Left ventricle myocardium superior (tissue), 1 donor: ENCODE measurements at regions not wholly inside any gene's neighbourhood (a gene's known extent, or its start where the extent isn't known, plus 50 kb on each side); places are given as distances from the start of the nearest gene placed in this dataset.

Experiments
- ATAC-seq: fragments of 200-7000 bp; cut with Tn5 transposase; one replicate; pipeline ENCODE4 v1.9.1; 2020; ENCODE audit warnings: mild to moderate bottlenecking, moderate library complexity
- DNase-seq: peaks from one replicate; pipeline ENCODE4 v3.0.0-alpha.2; 2020
- intact Hi-C: fragments of 100-400 bp; cut with micrococcal nuclease; formaldehyde crosslinking; loops from one replicate; pipeline ENCODE4 v1.11.0; 2022
- donor health status: DM: no; HTN: yes; CAD: no; lungs with severe emphysema.

DNA sequence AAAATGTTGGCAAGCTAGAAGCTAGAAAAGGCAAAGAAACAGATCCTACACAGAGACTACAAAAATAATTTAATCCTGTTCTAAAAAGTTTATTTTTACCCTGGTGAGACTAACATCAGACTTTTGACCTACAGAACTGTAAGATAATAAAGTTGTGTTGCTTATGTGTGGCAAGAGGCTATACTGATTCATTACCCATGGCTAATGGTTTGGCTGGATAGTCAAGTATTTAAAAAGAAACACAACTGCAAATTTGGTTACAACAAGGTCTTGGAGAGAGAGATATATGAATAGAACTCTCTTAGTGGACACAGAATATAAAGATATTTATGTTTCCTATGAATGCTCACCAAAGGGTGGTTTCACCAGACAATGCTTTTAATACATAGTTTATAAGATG is 364.2 kb upstream of the PLSCR5 start:
- intact Hi-C loops = no loop called here
- ATAC-seq = no peak
- no peak for DNase-seq

DNA sequence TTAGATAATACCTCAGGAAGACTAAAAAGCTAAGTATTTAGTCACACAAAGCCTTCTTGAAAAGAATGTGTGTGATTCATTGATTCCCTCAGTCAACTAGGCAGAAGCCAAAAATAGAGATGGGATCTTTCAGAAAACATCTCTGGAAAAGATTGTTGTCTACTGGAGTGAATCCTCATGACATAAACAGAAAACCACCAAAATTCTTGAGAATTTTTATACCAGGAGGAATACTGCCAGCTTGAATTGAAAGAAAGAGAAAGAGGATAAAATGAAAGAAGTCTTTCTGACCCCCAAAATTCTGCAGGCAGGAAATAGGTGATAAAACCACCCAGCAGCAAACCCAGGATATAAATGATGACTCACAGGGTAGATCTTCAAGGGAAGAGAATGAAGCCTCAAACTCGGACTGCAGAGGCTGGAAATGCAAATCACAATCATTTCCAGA is 363.1 kb upstream of the PLSCR5 start:
- ATAC-seq (no peak), DNase-seq (no peak)
- intact Hi-C loops = no loop called here

DNA sequence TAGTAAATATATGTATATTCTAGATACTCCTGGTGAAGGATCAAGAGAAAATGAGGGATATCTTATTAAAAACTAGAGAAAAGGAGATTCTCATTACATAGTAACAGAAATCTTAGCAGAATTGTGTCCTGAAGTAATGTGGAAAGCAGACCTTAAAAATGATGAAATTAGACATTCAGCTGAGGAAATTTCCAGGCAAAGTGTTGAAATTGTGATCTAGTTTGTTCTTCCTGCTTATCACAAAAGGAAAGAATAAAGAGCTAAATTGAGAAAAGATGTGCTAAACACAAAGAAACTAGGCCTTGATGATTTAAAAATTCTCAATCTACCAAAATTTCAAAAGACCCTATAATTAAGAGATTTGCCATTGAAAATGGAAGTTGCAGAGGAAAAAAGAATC is 362.6 kb upstream of the PLSCR5 start:
- intact Hi-C loops = no loop called here
- DNase-seq (no peak), ATAC-seq (no peak)

- intact Hi-C loops = no loop called here
- DNase-seq = no peak
- ATAC-seq = no peak
These were observed 361.0 kb upstream of the PLSCR5 start for GRCh38 chr3:146966124-146966523.

DNA sequence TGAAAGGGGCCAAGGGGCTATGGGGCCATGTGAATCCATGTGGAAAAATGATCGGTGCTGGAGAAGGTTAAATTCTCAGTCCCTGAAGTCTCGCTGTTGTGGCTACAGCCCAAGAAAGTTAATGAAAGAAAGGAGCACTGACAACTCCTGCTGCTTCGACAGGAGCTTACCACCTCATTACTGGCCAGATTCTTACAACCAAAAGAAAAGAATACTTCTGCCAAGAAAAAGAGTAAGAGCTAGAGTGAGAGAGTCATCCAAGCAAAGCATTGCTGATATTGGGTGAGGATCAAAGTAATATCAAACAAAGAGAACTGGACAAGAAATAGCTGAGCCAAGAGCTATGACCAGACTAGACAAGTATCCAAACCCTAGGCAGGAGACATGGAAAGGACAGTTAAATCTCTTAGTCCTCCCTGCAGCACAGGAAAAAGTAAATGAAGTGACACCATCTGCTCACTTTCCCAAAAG is 348.4 kb upstream of the PLSCR5 start:
- intact Hi-C loops = no loop called here
- no peak for ATAC-seq

DNA sequence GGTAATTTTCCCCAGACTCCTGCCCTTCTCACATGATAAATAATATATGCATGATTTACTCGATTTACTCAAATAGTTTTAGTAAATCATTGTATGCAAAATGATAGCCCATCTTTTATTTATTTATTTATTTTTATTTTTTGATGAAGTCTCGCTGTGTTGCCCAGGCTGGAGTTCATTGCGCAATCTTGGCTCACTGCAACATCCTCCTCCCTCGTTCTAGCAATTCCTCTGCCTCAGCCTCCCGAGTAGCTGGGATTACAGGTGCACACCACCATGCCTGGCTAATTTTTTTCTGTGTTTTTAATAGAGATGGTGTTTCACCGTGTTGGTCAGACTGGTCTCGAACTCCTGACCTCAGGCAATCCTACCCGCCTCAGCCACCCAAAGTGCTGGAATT is 343.8 kb upstream of the PLSCR5 start:
- no peak for DNase-seq
- no peak for ATAC-seq
- intact Hi-C loops = no loop called here

More for the DNA sequence above, 348.4 kb upstream of the PLSCR5 start:
- no peak for DNase-seq

- intact Hi-C loops = no loop called here
- DNase-seq (no peak), ATAC-seq (no peak)
These were observed 343.0 kb upstream of the PLSCR5 start for GRCh38 chr3:146948186-146948585.

GRCh38 chr3:146929696-146930095 is 324.6 kb upstream of the PLSCR5 start:
- DNase-seq (no peak), ATAC-seq (no peak)
- intact Hi-C loops = no loop called here

DNA sequence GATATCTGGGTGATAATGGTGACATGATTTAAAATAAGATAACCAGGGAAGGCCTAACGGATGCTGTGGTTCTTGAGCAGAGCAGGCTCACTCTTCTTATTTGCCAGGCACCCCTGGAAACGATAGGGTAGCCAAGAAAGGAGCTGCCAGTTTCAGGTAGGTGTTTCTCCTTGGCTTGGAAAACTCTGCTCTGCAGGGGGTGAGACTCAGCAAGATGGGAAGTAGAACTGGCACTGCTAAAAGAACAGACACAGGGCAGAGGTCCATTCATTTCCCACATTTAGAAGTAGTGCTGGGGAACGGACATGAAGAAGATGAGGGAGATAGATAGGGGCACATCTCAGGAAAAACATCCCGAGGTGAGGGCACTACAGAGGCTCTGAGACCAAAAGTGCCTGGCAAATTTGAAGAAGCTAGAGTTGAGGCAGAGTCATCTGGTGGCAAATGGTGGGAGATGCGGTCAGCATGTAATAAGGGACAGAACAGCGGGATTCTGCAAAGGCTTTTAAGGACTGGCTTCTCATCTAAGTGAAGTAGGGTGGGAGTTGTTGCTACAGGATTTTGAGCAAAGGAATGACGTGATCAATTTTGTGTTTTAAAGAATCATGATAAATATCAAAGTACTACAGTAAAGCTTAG is 323.4 kb upstream of the PLSCR5 start:
- no peak for ATAC-seq
- no peak for DNase-seq
- intact Hi-C loops = no loop called here

- no peak for ATAC-seq
- no peak for DNase-seq
- intact Hi-C loops = no loop called here
These were observed 316.5 kb upstream of the PLSCR5 start for GRCh38 chr3:146921693-146922092.

DNA sequence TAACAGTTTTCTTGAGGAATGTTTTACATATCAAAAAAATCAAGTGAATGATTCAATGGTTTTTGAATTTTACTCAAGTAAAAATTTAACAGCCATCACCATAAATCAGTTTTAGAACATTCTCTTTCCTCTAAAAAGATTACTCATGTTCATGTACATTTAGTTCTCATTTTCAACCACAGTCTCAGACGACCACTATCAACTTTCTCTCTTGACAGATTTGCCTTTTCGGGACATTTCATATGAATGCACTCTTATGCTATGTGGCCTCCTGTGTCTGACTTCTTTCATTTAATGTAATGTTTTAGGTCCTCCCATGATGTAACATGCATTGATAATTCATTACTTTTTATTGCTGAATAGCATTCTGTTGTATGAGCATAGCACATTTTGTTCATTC is 309.3 kb upstream of the PLSCR5 start:
- DNase-seq (no peak), ATAC-seq (no peak)
- intact Hi-C loops = no loop called here

DNA sequence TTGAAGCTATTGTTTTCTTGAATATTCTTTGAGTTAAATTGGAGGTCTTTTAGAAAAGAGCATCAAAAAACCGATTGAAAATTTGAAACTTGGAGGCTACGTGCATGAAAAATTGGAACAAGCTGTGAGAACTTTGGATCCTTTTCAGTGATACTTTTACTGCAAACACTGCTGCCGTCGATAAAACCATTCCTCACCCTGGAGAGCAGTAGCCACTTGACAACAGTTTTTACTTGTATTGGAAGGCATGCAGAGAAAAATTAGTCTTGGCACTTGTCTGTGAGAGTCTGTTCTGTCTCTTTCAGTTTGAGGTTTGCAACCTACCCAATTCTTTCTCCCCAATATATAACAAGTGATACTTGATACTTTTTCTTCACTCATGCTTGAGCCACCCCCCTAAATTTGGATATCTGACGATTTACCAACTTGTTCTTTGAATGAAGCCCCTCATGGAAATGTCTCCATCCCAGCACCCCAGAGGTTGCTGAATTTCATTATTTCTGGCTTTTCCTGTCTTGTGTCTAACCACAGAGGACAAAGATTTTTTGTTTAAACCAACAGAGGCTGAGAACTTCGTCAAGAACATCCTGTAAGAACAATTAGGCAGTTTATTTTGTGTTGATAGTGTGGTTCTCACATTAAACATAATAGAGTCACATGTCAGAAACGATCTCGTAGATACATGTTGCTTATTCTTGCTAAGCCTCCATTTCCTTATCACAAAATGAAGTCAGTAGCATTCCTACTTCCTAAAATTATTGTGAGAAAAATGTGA is 307.3 kb upstream of the PLSCR5 start:
- DNase-seq (no peak), ATAC-seq (no peak)
- intact Hi-C loops = no loop called here

DNA sequence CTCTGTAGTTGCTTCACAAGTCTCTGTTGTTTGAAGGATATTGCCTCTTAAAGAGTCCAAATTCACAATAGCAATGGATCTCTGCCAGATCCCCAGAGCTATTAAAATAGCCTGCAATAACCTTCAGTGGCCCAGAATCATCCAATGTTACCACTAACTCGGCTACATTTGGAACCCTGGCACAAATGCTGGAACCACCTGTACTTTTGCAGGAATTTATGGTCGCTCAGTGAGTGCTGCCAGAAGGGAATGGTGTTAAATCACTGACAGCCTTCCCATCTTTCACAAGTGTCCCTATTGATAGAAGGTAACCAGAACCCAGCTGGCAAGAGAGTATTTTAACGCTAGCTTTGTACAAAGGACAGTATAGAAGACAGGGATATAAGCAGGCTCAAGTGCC is 298.8 kb upstream of the PLSCR5 start:
- DNase-seq (peak; percentile 30), ATAC-seq (peak; percentile 99)
- intact Hi-C loops = no loop called here

DNA sequence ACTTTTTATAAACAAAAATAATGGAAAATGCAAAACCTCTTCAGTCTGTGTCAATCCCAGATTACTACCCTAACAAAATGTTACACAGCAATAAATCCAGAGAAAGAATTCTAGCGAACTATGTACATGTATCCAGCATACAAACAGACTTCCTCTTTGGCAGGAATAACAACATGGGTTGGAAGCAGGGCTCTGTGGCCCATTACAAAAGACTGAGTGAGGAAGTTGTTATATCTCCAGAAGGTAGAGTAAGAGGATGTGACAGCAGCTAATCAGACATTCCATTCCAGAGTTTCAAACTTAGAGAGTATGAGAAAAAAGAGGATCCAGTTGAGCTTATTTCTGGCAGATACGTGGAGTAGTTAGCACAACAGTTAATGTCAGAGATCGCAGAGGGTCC is 294.0 kb upstream of the PLSCR5 start:
- DNase-seq (no peak), ATAC-seq (no peak)
- intact Hi-C loops = no loop called here

GRCh38 chr3:146896711-146897110 is 291.6 kb upstream of the PLSCR5 start:
- no peak for ATAC-seq
- DNase-seq = no peak
- intact Hi-C loops = no loop called here

- ATAC-seq (peak; percentile 50), DNase-seq (no peak)
- intact Hi-C loops = no loop called here
These were observed 290.0 kb upstream of the PLSCR5 start for GRCh38 chr3:146895026-146895749.

- intact Hi-C loops = no loop called here
- ATAC-seq (no peak), DNase-seq (no peak)
These were observed 289.3 kb upstream of the PLSCR5 start for GRCh38 chr3:146894406-146894805.

GRCh38 chr3:146892041-146892440 is 286.9 kb upstream of the PLSCR5 start:
- DNase-seq = no peak
- ATAC-seq = no peak
- intact Hi-C loops = no loop called here

GRCh38 chr3:146889626-146890025 is 284.5 kb upstream of the PLSCR5 start:
- DNase-seq (no peak), ATAC-seq (no peak)
- intact Hi-C loops = no loop called here

GRCh38 chr3:146888176-146888575 is 283.0 kb upstream of the PLSCR5 start:
- ATAC-seq (no peak), DNase-seq (no peak)
- intact Hi-C loops = no loop called here
